Stimulated activated CD4-positive, alpha-beta T cell treated with anti-CD3 and anti-CD28 coated beads, Interleukin-2, amount 100 ng/mL, for 4 hours (primary cell): ENCODE measurements at regions not wholly inside any gene's neighbourhood (a gene's known extent, or its start where the extent isn't known, plus 50 kb on each side); places are given as distances from the start of the nearest gene placed in this dataset.
"Not testable (repeated sequence)": the region's sequence is repeated elsewhere in the genome, so short reads cannot be mapped to it uniquely, and the experiment has no call there.

Experiments used
- DNase-seq: peaks from one replicate; pipeline ENCODE4 v3.0.0-alpha.2; 2020; ENCODE audit warnings: low read depth

- DNase-seq = no peak
Measured at GRCh38 chr5:40453689-40454088, 226.0 kb upstream of the PTGER4 start.

GRCh38 chr5:40452874-40453624, 226.7 kb upstream of the PTGER4 start:
- no peak for DNase-seq

- no peak for DNase-seq
Measured at GRCh38 chr5:40447438-40447837, 232.3 kb upstream of the PTGER4 start.

- no peak for DNase-seq
Measured at GRCh38 chr5:40446910-40447309, 232.8 kb upstream of the PTGER4 start.

GRCh38 chr5:40442346-40442745, 237.4 kb upstream of the PTGER4 start:
- DNase-seq = no peak

- peak; percentile 63 for DNase-seq
Measured at GRCh38 chr5:40441733-40442132, 238.0 kb upstream of the PTGER4 start.

GRCh38 chr5:40440746-40441145, 239.0 kb upstream of the PTGER4 start:
- DNase-seq = no peak

GRCh38 chr5:40439103-40439502, 240.6 kb upstream of the PTGER4 start:
- DNase-seq = not testable (repeated sequence)

GRCh38 chr5:40438646-40439045, 241.1 kb upstream of the PTGER4 start:
- not testable (repeated sequence) for DNase-seq

GRCh38 chr5:40437452-40437861, 242.3 kb upstream of the PTGER4 start:
- DNase-seq = peak; percentile 28

- peak; percentile 19 for DNase-seq
Measured at GRCh38 chr5:40436535-40437237, 243.0 kb upstream of the PTGER4 start.

GRCh38 chr5:40435706-40436105, 244.0 kb upstream of the PTGER4 start:
- not testable (repeated sequence) for DNase-seq

- DNase-seq = no peak
Measured at GRCh38 chr5:40432836-40433235, 246.9 kb upstream of the PTGER4 start.

GRCh38 chr5:40431734-40432133, 248.0 kb upstream of the PTGER4 start:
- DNase-seq = no peak

- DNase-seq = no peak
Measured at GRCh38 chr5:40430101-40430710, 249.5 kb upstream of the PTGER4 start.

- DNase-seq = no peak
Measured at GRCh38 chr5:40429258-40430100, 250.2 kb upstream of the PTGER4 start.

- no peak for DNase-seq
Measured at GRCh38 chr5:40428815-40429214, 250.9 kb upstream of the PTGER4 start.

GRCh38 chr5:40428126-40428525, 251.6 kb upstream of the PTGER4 start:
- DNase-seq = no peak

GRCh38 chr5:40417046-40417810, 262.5 kb upstream of the PTGER4 start:
- not testable (repeated sequence) for DNase-seq

- DNase-seq = no peak
Measured at GRCh38 chr5:40416588-40416987, 263.1 kb upstream of the PTGER4 start.

- DNase-seq = no peak
Measured at GRCh38 chr5:40416098-40416497, 263.6 kb upstream of the PTGER4 start.
